MCF 10A (cell line): ENCODE measurements at regions not wholly inside any gene's neighbourhood (a gene's known extent, or its start where the extent isn't known, plus 50 kb on each side); places are given as distances from the start of the nearest gene placed in this dataset.

Experiments used
- BruUV-seq: library from RNA; stranded (reverse); fragments of 400-500 nt; replicated peaks from 2 replicates; lab custom pipeline; 2021; lab: Mats Ljungman, UMichigan
- CTCF ChIA-PET: fragments of 300-600 bp; sonication (Branson Sonifier 250); formaldehyde crosslinking; extraction: SDS; loops from one replicate; lab custom pipeline; 2021; ENCODE audit warnings: antibody characterized with exemption, inconsistent platforms; lab: Yijun Ruan, JAX
- POLR2A ChIA-PET: fragments of 300-600, 350-650 bp; sonication (Branson Sonifier 250); formaldehyde crosslinking; extraction: SDS; loops from one replicate; lab custom pipeline; 2020; ENCODE audit warnings: antibody characterized with exemption, inconsistent platforms; lab: Yijun Ruan, JAX
- DNase-seq: peaks from one replicate; pipeline ENCODE4 v3.0.0-alpha.2; 2018; ENCODE audit not compliant: unreplicated experiment
- H3K27ac Mint-ChIP-seq: one replicate; pipeline ENCODE4 v1.8.0; 2022; ENCODE audit warnings: mild to moderate bottlenecking, low read depth, mixed read lengths; ENCODE audit not compliant: unreplicated experiment
- H3K27me3 Mint-ChIP-seq: one replicate; pipeline ENCODE4 v1.8.0; 2022; ENCODE audit warnings: mixed read lengths; ENCODE audit not compliant: insufficient read depth, unreplicated experiment
- H3K36me3 Mint-ChIP-seq: one replicate; pipeline ENCODE4 v1.8.0; 2022; ENCODE audit warnings: mild to moderate bottlenecking, moderate library complexity, mixed read lengths; ENCODE audit not compliant: insufficient read depth, unreplicated experiment
- H3K4me1 Mint-ChIP-seq: one replicate; pipeline ENCODE4 v1.8.0; 2022; ENCODE audit warnings: mixed read lengths; ENCODE audit not compliant: insufficient read depth, unreplicated experiment
- H3K4me3 Mint-ChIP-seq: one replicate; pipeline ENCODE4 v1.8.0; 2022; ENCODE audit warnings: mild to moderate bottlenecking, moderate library complexity, mixed read lengths; ENCODE audit not compliant: unreplicated experiment
- H3K9me3 Mint-ChIP-seq: one replicate; pipeline ENCODE4 v1.8.0; 2022; ENCODE audit warnings: mixed read lengths; ENCODE audit not compliant: unreplicated experiment
- CTCF ChIP-seq: fragments of 200-600 bp; IDR thresholded peaks from one replicate; pipeline ENCODE4 v1.8.0; 2022; ENCODE audit warnings: antibody characterized with exemption, mild to moderate bottlenecking; ENCODE audit not compliant: unreplicated experiment
- intact Hi-C: fragments of 100-400 bp; cut with micrococcal nuclease; formaldehyde crosslinking; loops from 2 replicates; pipeline ENCODE4 v1.14.1; 2022

- H3K9me3 Mint-ChIP-seq, result no peaks in the 10 kb centered on the region
Measured at GRCh38 chr3:66748175-66748876, 247.5 kb upstream of the LRIG1 start.

GRCh38 chr3:66751842-66752241, 246.3 kb upstream of the KBTBD8 start:
- intact Hi-C loops, result no loop called here
- DNase-seq, result no peak
- Mint-ChIP-seq H3K9me3 (no peaks in the 10 kb centered on the region), H3K36me3 (peaks cover 7% of the 10 kb centered on the region), H3K4me3 (no peak overlapping the region), H3K27ac (no peak overlapping the region), H3K27me3 (no peaks in the 10 kb centered on the region), H3K4me1 (no peaks in the 10 kb centered on the region)
- POLR2A ChIA-PET, result no interaction called here
- TF ChIP-seq CTCF, result no peak
- no TSS peak for BruUV-seq
- CTCF ChIA-PET, result interaction anchor here (0.7 to 1.3 kb wide), 2 partner anchors 344 to 757 kb away, joined by 3 read pairs; no protein-coding TSS in a partner anchor

More at GRCh38 chr3:66748175-66748876, 247.5 kb upstream of the LRIG1 start:
- no peaks in the 10 kb centered on the region for H3K4me1 Mint-ChIP-seq
- ChIA-PET POLR2A (interaction anchor here (0.8 to 0.9 kb wide), 2 partner anchors 52 to 340 kb away, joined by 3 read pairs; no protein-coding TSS in a partner anchor), CTCF (interaction anchor here (0.5 to 1.7 kb wide), 9 partner anchors 10 to 1560 kb away, joined by 3 to 11 read pairs (median 3); no protein-coding TSS in a partner anchor)
- H3K27me3 Mint-ChIP-seq, result no peaks in the 10 kb centered on the region
- peaks cover 7% of the 10 kb centered on the region for H3K36me3 Mint-ChIP-seq
- DNase-seq, result no peak
- TF ChIP-seq CTCF, result no peak
- H3K27ac Mint-ChIP-seq, result no peak overlapping the region
- no TSS peak for BruUV-seq
- intact Hi-C loops, result no loop called here
- H3K4me3 Mint-ChIP-seq, result no peak overlapping the region

GRCh38 chr3:66753670-66754069, 244.4 kb upstream of the KBTBD8 start:
- H3K27me3 Mint-ChIP-seq, result no peaks in the 10 kb centered on the region
- no TSS peak for BruUV-seq
- ChIA-PET POLR2A (no interaction called here), CTCF (interaction anchor here (1.6 kb wide), 1 partner anchor 346 kb away, joined by 3 read pairs; no protein-coding TSS in a partner anchor)
- no peak overlapping the region for H3K27ac Mint-ChIP-seq
- intact Hi-C loops, result no loop called here
- no peaks in the 10 kb centered on the region for H3K9me3 Mint-ChIP-seq
- no peak overlapping the region for H3K4me3 Mint-ChIP-seq
- no peak for DNase-seq
- H3K36me3 Mint-ChIP-seq, result peaks cover 7% of the 10 kb centered on the region
- H3K4me1 Mint-ChIP-seq, result no peaks in the 10 kb centered on the region
- no peak for TF ChIP-seq CTCF

GRCh38 chr3:66754613-66755012, 243.5 kb upstream of the KBTBD8 start:
- intact Hi-C loops, result no loop called here
- Mint-ChIP-seq H3K4me1 (no peaks in the 10 kb centered on the region), H3K27me3 (no peaks in the 10 kb centered on the region), H3K36me3 (peaks cover under 1% of the 10 kb centered on the region), H3K9me3 (no peaks in the 10 kb centered on the region), H3K4me3 (no peak overlapping the region), H3K27ac (no peak overlapping the region)
- ChIA-PET POLR2A (no interaction called here), CTCF (interaction anchor here (0.6 to 1.6 kb wide), 7 partner anchors 9 to 1658 kb away, joined by 3 to 4 read pairs (median 3); no protein-coding TSS in a partner anchor)
- BruUV-seq, result no TSS peak
- no peak for TF ChIP-seq CTCF
- DNase-seq, result no peak
